Right lobe of liver (tissue), 4 donors: ENCODE measurements at regions not wholly inside any gene's neighbourhood (a gene's known extent, or its start where the extent isn't known, plus 50 kb on each side); places are given as distances from the start of the nearest gene placed in this dataset.

Source experiments
- POLR2A ChIP-seq: fragments of 450-650 bp; IDR thresholded peaks from one replicate; pipeline ENCODE4 v1.6.1; 2017; ENCODE audit warnings: antibody characterized with exemption, mild to moderate bottlenecking
- TF ChIP-seq, protein P1 (sequence below), 4 donors: fragments of 200-600 bp in 3 of 4; fragments of 450-650 bp in 1 of 4; IDR thresholded peaks; one replicate each; pipeline versions ENCODE4 v1.5.1 to v1.8.0; 2016 to 2022; ENCODE audit warnings: antibody characterized with exemption in 4 of 4, mild to moderate bottlenecking in 2 of 4
- donor health status: DM: no; HTN: no; CAD: no.
- donor health status: DM: no; HTN: no; CAD: no.
- donor health status: DM: no; HTN: yes; CAD: no.

- TF ChIP-seq, protein P1, sequence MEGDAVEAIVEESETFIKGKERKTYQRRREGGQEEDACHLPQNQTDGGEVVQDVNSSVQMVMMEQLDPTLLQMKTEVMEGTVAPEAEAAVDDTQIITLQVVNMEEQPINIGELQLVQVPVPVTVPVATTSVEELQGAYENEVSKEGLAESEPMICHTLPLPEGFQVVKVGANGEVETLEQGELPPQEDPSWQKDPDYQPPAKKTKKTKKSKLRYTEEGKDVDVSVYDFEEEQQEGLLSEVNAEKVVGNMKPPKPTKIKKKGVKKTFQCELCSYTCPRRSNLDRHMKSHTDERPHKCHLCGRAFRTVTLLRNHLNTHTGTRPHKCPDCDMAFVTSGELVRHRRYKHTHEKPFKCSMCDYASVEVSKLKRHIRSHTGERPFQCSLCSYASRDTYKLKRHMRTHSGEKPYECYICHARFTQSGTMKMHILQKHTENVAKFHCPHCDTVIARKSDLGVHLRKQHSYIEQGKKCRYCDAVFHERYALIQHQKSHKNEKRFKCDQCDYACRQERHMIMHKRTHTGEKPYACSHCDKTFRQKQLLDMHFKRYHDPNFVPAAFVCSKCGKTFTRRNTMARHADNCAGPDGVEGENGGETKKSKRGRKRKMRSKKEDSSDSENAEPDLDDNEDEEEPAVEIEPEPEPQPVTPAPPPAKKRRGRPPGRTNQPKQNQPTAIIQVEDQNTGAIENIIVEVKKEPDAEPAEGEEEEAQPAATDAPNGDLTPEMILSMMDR (IDR thresholded peaks at IDR 0.05): no peak
- TF ChIP-seq POLR2A: no peak
Observed at GRCh38 chr5:20609126-20609525, 621.1 kb upstream of the CDH18 start.
